T-cell (primary cell): ENCODE measurements at regions not wholly inside any gene's neighbourhood (a gene's known extent, or its start where the extent isn't known, plus 50 kb on each side); places are given as distances from the start of the nearest gene placed in this dataset.

Experiments used
- ATAC-seq, 4 experiments: fragments of 200-7000 bp in 3 of 4; fragments of 150-1000 bp in 1 of 4; cut with Tn5 transposase; replicated peaks in 1 of 4; 1 replicate in 3 of 4; 2 replicates in 1 of 4; pipeline ENCODE4 v1.10.0; 2021; ENCODE audit warnings: moderate library complexity in 3 of 4, mild to moderate bottlenecking in 2 of 4, moderate number of reproducible peaks in 1 of 4
- CTCF ChIA-PET, 2 donors: fragments of 300-600 bp; sonication (Branson Sonifier 250); formaldehyde crosslinking; loops; one replicate each; lab custom pipeline; 2022; ENCODE audit warnings: antibody characterized with exemption in 2 of 2; lab: Charles Lee
- POLR2A ChIA-PET, 2 donors: fragments of 300-600 bp; sonication (Branson Sonifier 250); formaldehyde crosslinking; loops; one replicate each; lab custom pipeline; 2022; ENCODE audit warnings: antibody characterized with exemption in 2 of 2; lab: Charles Lee
- DNase-seq, 35 experiments: peaks; one replicate each; pipeline versions ENCODE4 v3.0.0 to v3.0.0-alpha.2; 2013 to 2023
- H3K27ac ChIP-seq: one replicate; pipeline ENCODE4 v1.5.1; 2013; ENCODE audit warnings: low read length
- H3K27me3 ChIP-seq, 2 experiments: replicated peaks in 1 of 2; 1 replicate in 1 of 2; 2 replicates in 1 of 2; pipeline versions ENCODE4 v1.6.1 to v1.7.0; 2013; ENCODE audit warnings: low read length in 1 of 2, mixed read lengths in 1 of 2; ENCODE audit not compliant: control insufficient read depth in 2 of 2, insufficient read depth in 2 of 2; ENCODE audit errors: extremely low read depth in 1 of 2
- H3K36me3 ChIP-seq, 2 donors: 1 replicate in 1 of 2; 2 replicates in 1 of 2; pipeline versions ENCODE4 v1.6.1 to v1.7.0; 2013; ENCODE audit warnings: low read length in 1 of 2; ENCODE audit not compliant: control insufficient read depth in 2 of 2, insufficient read depth in 1 of 2; ENCODE audit errors: extremely low read depth in 1 of 2
- H3K4me1 ChIP-seq, 2 experiments: 1 replicate in 1 of 2; 2 replicates in 1 of 2; pipeline versions ENCODE4 v1.6.1 to v1.7.0; 2013; ENCODE audit warnings: low read length in 2 of 2, mixed read lengths in 1 of 2; ENCODE audit not compliant: insufficient read depth in 2 of 2, control insufficient read depth in 1 of 2; ENCODE audit errors: extremely low read depth in 1 of 2
- H3K4me3 ChIP-seq, 2 donors: 1 replicate in 1 of 2; 2 replicates in 1 of 2; pipeline versions ENCODE4 v1.5.1 to v1.7.0; 2013; ENCODE audit warnings: mild to moderate bottlenecking in 2 of 2, low read length in 1 of 2, moderate library complexity in 1 of 2; ENCODE audit not compliant: control insufficient read depth in 1 of 2; ENCODE audit errors: extremely low read depth in 1 of 2
- H3K9me3 ChIP-seq: 2 replicates; pipeline ENCODE4 v1.7.0; 2013
- H3K27ac Mint-ChIP-seq, 2 donors: one replicate each; pipeline ENCODE4 v1.8.0; 2020 to 2021; ENCODE audit warnings: mild to moderate bottlenecking in 2 of 2, mixed read lengths in 2 of 2
- H3K27me3 Mint-ChIP-seq, 2 donors: one replicate each; pipeline ENCODE4 v1.8.0; 2021 to 2022; ENCODE audit warnings: mixed read lengths in 2 of 2
- H3K36me3 Mint-ChIP-seq: one replicate; pipeline ENCODE4 v1.8.0; 2021; ENCODE audit warnings: mixed read lengths
- H3K4me1 Mint-ChIP-seq, 3 donors: one replicate each; pipeline ENCODE4 v1.8.0; 2020 to 2022; ENCODE audit warnings: mixed read lengths in 3 of 3, mild to moderate bottlenecking in 1 of 3
- H3K4me3 Mint-ChIP-seq, 3 donors: one replicate each; pipeline ENCODE4 v1.8.0; 2020 to 2022; ENCODE audit warnings: mild to moderate bottlenecking in 3 of 3, mixed read lengths in 3 of 3, moderate library complexity in 3 of 3
- H3K9me3 Mint-ChIP-seq, 3 donors: one replicate each; pipeline ENCODE4 v1.8.0; 2020 to 2022; ENCODE audit warnings: mixed read lengths in 3 of 3
- WGBS: methylation state at CpG from one replicate; pipeline ENCODE4 v1.1.5; 2013; ENCODE audit warnings: missing lambda C conversion rate; ENCODE audit not compliant: insufficient coverage; 5-methylcytosine and 5-hydroxymethylcytosine counted together

GRCh38 chr3:145177828-145178227 is 983.2 kb downstream of the PLOD2 start:
- WGBS = no CpG with 5 or more reads among the region's 2 CpGs
- Mint-ChIP-seq H3K27ac (no peak overlapping the region), H3K9me3 (no peaks in the 10 kb centered on the region), H3K4me1 (peaks cover 0 to 4% (median 0%) of the 10 kb centered on the region in 3 donors), H3K4me3 (no peak overlapping the region), H3K27me3 (no peaks in the 10 kb centered on the region), H3K36me3 (no peaks in the 10 kb centered on the region)
- H3K4me1 ChIP-seq = peaks cover 0 to 2% of the 10 kb centered on the region in 2 experiments
- CTCF ChIA-PET = no interaction called here
- ATAC-seq = no peak
- no peaks in the 10 kb centered on the region for H3K27me3 ChIP-seq
- H3K9me3 ChIP-seq = no peaks in the 10 kb centered on the region
- POLR2A ChIA-PET = no interaction called here
- no peak overlapping the region for H3K27ac ChIP-seq
- H3K36me3 ChIP-seq = no peaks in the 10 kb centered on the region
- DNase-seq = no peak
- no peak overlapping the region for H3K4me3 ChIP-seq

GRCh38 chr3:145182196-145182911 is 978.6 kb downstream of the PLOD2 start:
- Histone ChIP-seq H3K4me1 (peaks cover 0 to 2% of the 10 kb centered on the region in 2 experiments), H3K9me3 (no peaks in the 10 kb centered on the region), H3K27me3 (no peaks in the 10 kb centered on the region), H3K36me3 (no peaks in the 10 kb centered on the region), H3K27ac (no peak overlapping the region), H3K4me3 (no peak overlapping the region)
- H3K4me1 Mint-ChIP-seq = peaks cover 0 to 4% (median 0%) of the 10 kb centered on the region in 3 donors
- H3K4me3 Mint-ChIP-seq = no peak overlapping the region
- no CpG with 5 or more reads among the region's 4 CpGs for WGBS
- DNase-seq (no peak), ATAC-seq (no peak)
- no peaks in the 10 kb centered on the region for H3K36me3 Mint-ChIP-seq
- H3K27ac Mint-ChIP-seq = no peak overlapping the region
- no peaks in the 10 kb centered on the region for H3K27me3 Mint-ChIP-seq
- no peaks in the 10 kb centered on the region for H3K9me3 Mint-ChIP-seq
- POLR2A ChIA-PET = interaction anchor here in 1 of 2 donors (0.6 kb wide), 1 partner anchor 35 kb away, joined by 3 read pairs; no protein-coding TSS in a partner anchor
- CTCF ChIA-PET = no interaction called here

GRCh38 chr3:145183261-145183660 is 977.7 kb downstream of the PLOD2 start:
- no peak for ATAC-seq
- Histone ChIP-seq H3K27me3 (no peaks in the 10 kb centered on the region), H3K9me3 (no peaks in the 10 kb centered on the region), H3K4me1 (peaks cover 0 to 2% of the 10 kb centered on the region in 2 experiments), H3K4me3 (no peak overlapping the region), H3K27ac (no peak overlapping the region), H3K36me3 (no peaks in the 10 kb centered on the region)
- Mint-ChIP-seq H3K4me3 (no peak overlapping the region), H3K9me3 (no peaks in the 10 kb centered on the region), H3K27me3 (no peaks in the 10 kb centered on the region), H3K27ac (no peak overlapping the region), H3K36me3 (no peaks in the 10 kb centered on the region), H3K4me1 (peaks cover 0 to 4% (median 0%) of the 10 kb centered on the region in 3 donors)
- DNase-seq = no peak
- CTCF ChIA-PET = interaction anchor here in 1 of 2 donors (0.6 kb wide), 1 partner anchor 152 kb away, joined by 3 read pairs; no protein-coding TSS in a partner anchor
- POLR2A ChIA-PET = no interaction called here
- WGBS = 100% methylated on average over 1 of the region's 3 CpGs

- ChIA-PET POLR2A (no interaction called here), CTCF (no interaction called here)
- H3K4me3 Mint-ChIP-seq = no peak overlapping the region
- Histone ChIP-seq H3K27ac (no peak overlapping the region), H3K4me3 (no peak overlapping the region), H3K36me3 (no peaks in the 10 kb centered on the region), H3K27me3 (no peaks in the 10 kb centered on the region), H3K4me1 (no peaks in the 10 kb centered on the region), H3K9me3 (no peaks in the 10 kb centered on the region)
- no peak overlapping the region for H3K27ac Mint-ChIP-seq
- WGBS = no CpG with 5 or more reads among the region's 2 CpGs
- no peaks in the 10 kb centered on the region for H3K27me3 Mint-ChIP-seq
- H3K9me3 Mint-ChIP-seq = no peaks in the 10 kb centered on the region
- no peak for DNase-seq
- no peak for ATAC-seq
- no peaks in the 10 kb centered on the region for H3K36me3 Mint-ChIP-seq
- no peaks in the 10 kb centered on the region for H3K4me1 Mint-ChIP-seq
Observed at GRCh38 chr3:145188079-145188770, 972.8 kb downstream of the PLOD2 start.

- ATAC-seq (no peak), DNase-seq (no peak)
- Histone ChIP-seq H3K27me3 (no peaks in the 10 kb centered on the region), H3K4me1 (no peaks in the 10 kb centered on the region), H3K4me3 (no peak overlapping the region), H3K27ac (no peak overlapping the region), H3K36me3 (no peaks in the 10 kb centered on the region), H3K9me3 (no peaks in the 10 kb centered on the region)
- H3K27me3 Mint-ChIP-seq = no peaks in the 10 kb centered on the region
- ChIA-PET CTCF (no interaction called here), POLR2A (interaction anchor here in 1 of 2 donors (0.7 kb wide), 1 partner anchor 661 kb away, joined by 5 read pairs; no protein-coding TSS in a partner anchor)
- WGBS = no CpG with 5 or more reads among the region's 2 CpGs
- no peaks in the 10 kb centered on the region for H3K9me3 Mint-ChIP-seq
- H3K36me3 Mint-ChIP-seq = no peaks in the 10 kb centered on the region
- H3K4me1 Mint-ChIP-seq = no peaks in the 10 kb centered on the region
- H3K4me3 Mint-ChIP-seq = no peak overlapping the region
- no peak overlapping the region for H3K27ac Mint-ChIP-seq
Observed at GRCh38 chr3:145190138-145190537, 970.8 kb downstream of the PLOD2 start.

- Mint-ChIP-seq H3K9me3 (no peaks in the 10 kb centered on the region), H3K4me1 (no peaks in the 10 kb centered on the region), H3K27ac (no peak overlapping the region), H3K36me3 (no peaks in the 10 kb centered on the region), H3K27me3 (no peaks in the 10 kb centered on the region), H3K4me3 (no peak overlapping the region)
- DNase-seq (no peak), ATAC-seq (no peak)
- ChIA-PET CTCF (no interaction called here), POLR2A (interaction anchor here in 1 of 2 donors (0.5 to 0.7 kb wide), 2 partner anchors 662 to 1447 kb away, joined by 3 to 5 read pairs; no protein-coding TSS in a partner anchor)
- Histone ChIP-seq H3K27me3 (no peaks in the 10 kb centered on the region), H3K4me3 (no peak overlapping the region), H3K4me1 (no peaks in the 10 kb centered on the region), H3K9me3 (no peaks in the 10 kb centered on the region), H3K27ac (no peak overlapping the region), H3K36me3 (no peaks in the 10 kb centered on the region)
- WGBS = no CpG with 5 or more reads among the region's 1 CpG
Observed at GRCh38 chr3:145190761-145191160, 970.2 kb downstream of the PLOD2 start.
